SK-N-MC (cell line): ENCODE measurements at regions not wholly inside any gene's neighbourhood (a gene's known extent, or its start where the extent isn't known, plus 50 kb on each side); places are given as distances from the start of the nearest gene placed in this dataset.

Source experiments
- EZH2 ChIP-seq: fragments of 200-600 bp; sonication (generic); IDR thresholded peaks from one replicate; pipeline ENCODE4 v1.6.1; 2017; ENCODE audit warnings: antibody characterized with exemption
- FOXP2 ChIP-seq: optimal IDR thresholded peaks from 2 replicates; pipeline ENCODE3; 2011; ENCODE audit warnings: mild to moderate bottlenecking, moderate library complexity; ENCODE audit not compliant: insufficient read depth; ENCODE audit errors: extremely low read length, control extremely low read depth
- POLR2AphosphoS5 ChIP-seq: IDR thresholded peaks from 2 replicates; pipeline ENCODE4 v1.6.1; 2012; ENCODE audit warnings: mild to moderate bottlenecking, low read depth, low read length, borderline replicate concordance

GRCh38 chr15:29514926-29515325 is 245.3 kb upstream of the NSMCE3 start:
- TF ChIP-seq EZH2 = no peak
- TF ChIP-seq POLR2AphosphoS5 = no peak
- TF ChIP-seq FOXP2 = no peak
